ENCODE measurements at regions not wholly inside any gene's neighbourhood (a gene's known extent, or its start where the extent isn't known, plus 50 kb on each side); places are given as distances from the start of the nearest gene placed in this dataset.

GRCh38 chr5:84480873-84481637 lies 96.4 kb upstream of the EDIL3 start:
- DNase-seq (ENCODE audit: low read depth) = no peak

- DNase-seq (ENCODE audit: low read depth) = peak; percentile 8
Measured at GRCh38 chr5:84478603-84479002, 93.9 kb upstream of the EDIL3 start.

- DNase-seq (ENCODE audit: low read depth) = no peak
Measured at GRCh38 chr5:84477485-84477884, 92.8 kb upstream of the EDIL3 start.

- DNase-seq (ENCODE audit: low read depth) = no peak
Measured at GRCh38 chr5:84474126-84474525, 89.4 kb upstream of the EDIL3 start.

GRCh38 chr5:84453405-84453804 lies 68.7 kb upstream of the EDIL3 start:
- no peak for DNase-seq (ENCODE audit: low read depth)

GRCh38 chr5:84450617-84451414 lies 66.1 kb upstream of the EDIL3 start:
- DNase-seq (ENCODE audit: low read depth) = no peak

GRCh38 chr5:84445049-84445685 lies 60.5 kb upstream of the EDIL3 start:
- no peak for DNase-seq (ENCODE audit: low read depth)

- no peak for DNase-seq (ENCODE audit: low read depth)
Measured at GRCh38 chr5:84438456-84438855, 53.8 kb upstream of the EDIL3 start.

- peak; percentile 74 for DNase-seq (ENCODE audit: low read depth)
Measured at GRCh38 chr5:84437673-84438315, 53.1 kb upstream of the EDIL3 start.

GRCh38 chr5:84436866-84437265 lies 52.2 kb upstream of the EDIL3 start:
- DNase-seq (ENCODE audit: low read depth) = peak; percentile 34

- DNase-seq (ENCODE audit: low read depth) = peak; percentile 63
Measured at GRCh38 chr5:84435861-84436346, 51.2 kb upstream of the EDIL3 start.

Data from non-pigmented ciliary epithelial cell (primary cell).